Mesendoderm (in vitro differentiated cells): ENCODE measurements at regions not wholly inside any gene's neighbourhood (a gene's known extent, or its start where the extent isn't known, plus 50 kb on each side); places are given as distances from the start of the nearest gene placed in this dataset.

Source experiments
- DNase-seq: peaks from one replicate; pipeline ENCODE4 v3.0.0; 2013
- H2AK5ac ChIP-seq: 2 replicates; pipeline ENCODE4 v1.6.1; 2013; ENCODE audit warnings: low read length, inconsistent platforms
- H2BK120ac ChIP-seq: 2 replicates; pipeline ENCODE4 v1.6.1; 2013; ENCODE audit warnings: low read depth, mild to moderate bottlenecking, low read length, moderate library complexity, mixed read lengths
- H2BK15ac ChIP-seq: replicated peaks from 2 replicates; pipeline ENCODE4 v1.6.1; 2013; ENCODE audit warnings: low read depth, mild to moderate bottlenecking, moderate library complexity
- H2BK5ac ChIP-seq: 2 replicates; pipeline ENCODE4 v1.6.1; 2013; ENCODE audit warnings: low read length, inconsistent platforms
- H3K18ac ChIP-seq: 2 replicates; pipeline ENCODE4 v1.6.1; 2013; ENCODE audit warnings: mild to moderate bottlenecking, low read length, mixed read lengths
- H3K23ac ChIP-seq: one replicate; pipeline ENCODE4 v1.6.1; 2013; ENCODE audit warnings: low read length
- H3K27ac ChIP-seq: 2 replicates; pipeline ENCODE4 v1.5.1; 2013; ENCODE audit warnings: low read depth, mild to moderate bottlenecking, inconsistent platforms, low read length, moderate library complexity
- H3K27me3 ChIP-seq: 2 replicates; pipeline ENCODE4 v1.6.1; 2013; ENCODE audit warnings: low read length, control low read depth, mild to moderate bottlenecking, inconsistent platforms; ENCODE audit not compliant: insufficient read depth, poor library complexity
- H3K36me3 ChIP-seq: 2 replicates; pipeline ENCODE4 v1.6.1; 2013; ENCODE audit warnings: low read length, inconsistent platforms; ENCODE audit not compliant: control insufficient read depth, insufficient read depth
- H3K4ac ChIP-seq: one replicate; pipeline ENCODE4 v1.6.1; 2013; ENCODE audit warnings: low read depth, mild to moderate bottlenecking, low read length, moderate library complexity
- H3K4me1 ChIP-seq: 2 replicates; pipeline ENCODE4 v1.6.1; 2013; ENCODE audit warnings: low read depth, low read length, inconsistent platforms; ENCODE audit not compliant: control insufficient read depth
- H3K4me2 ChIP-seq: 2 replicates; pipeline ENCODE4 v1.6.1; 2013; ENCODE audit warnings: low read length
- H3K4me3 ChIP-seq: 2 replicates; pipeline ENCODE4 v1.5.1; 2013; ENCODE audit warnings: mild to moderate bottlenecking, low read length
- H3K56ac ChIP-seq: one replicate; pipeline ENCODE4 v1.6.1; 2013; ENCODE audit warnings: low read length
- H3K79me1 ChIP-seq: 2 replicates; pipeline ENCODE4 v1.6.1; 2013; ENCODE audit warnings: low read length, inconsistent platforms
- H3K79me2 ChIP-seq: 2 replicates; pipeline ENCODE4 v1.6.1; 2013; ENCODE audit warnings: mild to moderate bottlenecking, low read length; ENCODE audit not compliant: control insufficient read depth, insufficient read depth
- H3K9ac ChIP-seq: 2 replicates; pipeline ENCODE4 v1.6.1; 2013; ENCODE audit warnings: low read length, inconsistent platforms
- H4K5ac ChIP-seq: one replicate; pipeline ENCODE4 v1.6.1; 2013; ENCODE audit warnings: low read length
- H4K8ac ChIP-seq: one replicate; pipeline ENCODE4 v1.6.1; 2013; ENCODE audit warnings: low read depth, mild to moderate bottlenecking, control low read depth, low read length, moderate library complexity
- WGBS: extraction: QIAGEN DNeasy Blood & Tissue Kit; methylation state at CpG from one replicate; pipeline ENCODE4 v1.1.7; 2013; ENCODE audit warnings: low lambda C conversion rate, missing lambda C conversion rate; ENCODE audit not compliant: insufficient coverage; ENCODE audit errors: extremely low coverage; 5-methylcytosine and 5-hydroxymethylcytosine counted together

- Histone ChIP-seq H3K36me3 (no peaks in the 10 kb centered on the region), H3K4me1 (no peaks in the 10 kb centered on the region), H3K9ac (no peak overlapping the region), H2BK120ac (no peak overlapping the region), H3K79me2 (no peaks in the 10 kb centered on the region), H3K4me3 (no peak overlapping the region), H3K18ac (no peak overlapping the region), H3K27ac (no peak overlapping the region), H3K27me3 (no peaks in the 10 kb centered on the region), H3K79me1 (no peaks in the 10 kb centered on the region), H2BK5ac (no peak overlapping the region), H3K56ac (no peak overlapping the region), H4K8ac (no peak overlapping the region), H2AK5ac (no peak overlapping the region), H2BK15ac (no peak overlapping the region), H3K23ac (no peak overlapping the region), H4K5ac (no peak overlapping the region), H3K4ac (no peak overlapping the region), H3K4me2 (no peak overlapping the region)
- peak; percentile 67 for DNase-seq
- no CpG with 5 or more reads among the region's 1 CpG for WGBS
Measured at GRCh38 chr3:159130108-159130507, 328.3 kb downstream of the MFSD1 start.

- Histone ChIP-seq H4K8ac (no peak overlapping the region), H3K27me3 (no peaks in the 10 kb centered on the region), H3K23ac (no peak overlapping the region), H3K56ac (no peak overlapping the region), H2AK5ac (no peak overlapping the region), H3K4ac (no peak overlapping the region), H2BK15ac (no peak overlapping the region), H3K79me1 (no peaks in the 10 kb centered on the region), H3K9ac (no peak overlapping the region), H3K36me3 (no peaks in the 10 kb centered on the region), H3K79me2 (no peaks in the 10 kb centered on the region), H2BK5ac (no peak overlapping the region), H3K4me3 (no peak overlapping the region), H3K18ac (no peak overlapping the region), H2BK120ac (no peak overlapping the region), H3K4me1 (no peaks in the 10 kb centered on the region), H3K27ac (no peak overlapping the region), H4K5ac (no peak overlapping the region), H3K4me2 (no peak overlapping the region)
- DNase-seq: no peak
Measured at GRCh38 chr3:159131376-159131775, 329.5 kb downstream of the MFSD1 start.

DNA sequence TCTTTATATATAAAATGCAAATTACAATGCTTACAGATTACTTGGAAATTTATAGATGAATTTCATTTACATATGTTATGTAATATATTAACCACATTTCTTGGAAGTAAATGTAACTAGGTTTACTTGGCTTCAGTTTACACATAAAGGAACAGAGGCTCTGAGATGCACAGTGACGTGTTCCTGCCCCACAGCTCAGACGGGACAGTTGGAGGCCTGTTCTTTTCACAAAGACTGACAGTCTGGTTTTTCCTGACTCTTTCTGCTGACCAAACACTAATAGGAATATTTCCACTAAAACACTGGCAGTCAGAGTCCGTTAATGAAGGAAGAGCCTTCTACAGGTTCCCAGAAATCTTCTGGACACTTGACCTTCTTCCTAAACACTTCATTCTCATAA lies 336.1 kb downstream of the MFSD1 start:
- H3K9ac ChIP-seq: no peak overlapping the region
- no peak overlapping the region for H2AK5ac ChIP-seq
- no peak overlapping the region for H3K4ac ChIP-seq
- H2BK5ac ChIP-seq: no peak overlapping the region
- DNase-seq: no peak
- no peak overlapping the region for H4K8ac ChIP-seq
- no CpG with 5 or more reads among the region's 3 CpGs for WGBS
- H3K4me1 ChIP-seq: no peaks in the 10 kb centered on the region
- H3K79me2 ChIP-seq: no peaks in the 10 kb centered on the region
- no peak overlapping the region for H4K5ac ChIP-seq
- no peak overlapping the region for H3K56ac ChIP-seq
- H2BK120ac ChIP-seq: no peak overlapping the region
- H3K27me3 ChIP-seq: no peaks in the 10 kb centered on the region
- no peak overlapping the region for H3K23ac ChIP-seq
- no peak overlapping the region for H3K4me2 ChIP-seq
- H3K36me3 ChIP-seq: no peaks in the 10 kb centered on the region
- H3K79me1 ChIP-seq: no peaks in the 10 kb centered on the region
- no peak overlapping the region for H3K27ac ChIP-seq
- no peak overlapping the region for H3K18ac ChIP-seq
- H2BK15ac ChIP-seq: no peak overlapping the region
- H3K4me3 ChIP-seq: no peak overlapping the region

DNA sequence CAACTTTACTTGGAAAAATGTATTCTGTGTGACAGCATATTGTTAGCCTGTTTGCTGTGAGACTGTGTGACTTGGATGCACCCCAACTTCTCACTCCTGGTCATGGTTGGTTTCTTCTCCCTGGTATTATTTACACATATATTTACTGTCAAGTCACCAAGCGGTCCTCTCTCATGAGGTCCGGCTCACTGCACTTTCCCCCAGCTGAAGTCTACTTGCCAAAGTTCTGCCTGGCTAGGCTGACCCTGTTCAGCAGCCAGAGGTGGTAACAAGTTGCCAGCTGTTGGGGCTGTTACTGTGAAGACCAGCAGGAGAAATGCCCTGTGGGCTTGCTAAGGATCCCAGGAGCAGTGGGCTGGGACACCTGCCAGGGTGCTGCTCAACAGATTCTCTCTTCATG lies 337.5 kb downstream of the MFSD1 start:
- Histone ChIP-seq H3K79me2 (no peaks in the 10 kb centered on the region), H3K79me1 (no peaks in the 10 kb centered on the region), H3K4me2 (no peak overlapping the region), H3K27me3 (no peaks in the 10 kb centered on the region), H2BK5ac (no peak overlapping the region), H2AK5ac (no peak overlapping the region), H4K8ac (no peak overlapping the region), H2BK120ac (no peak overlapping the region), H3K23ac (no peak overlapping the region), H3K56ac (no peak overlapping the region), H3K36me3 (no peaks in the 10 kb centered on the region), H3K4ac (no peak overlapping the region), H3K27ac (no peak overlapping the region), H4K5ac (no peak overlapping the region), H3K4me3 (no peak overlapping the region), H2BK15ac (no peak overlapping the region), H3K18ac (no peak overlapping the region), H3K9ac (no peak overlapping the region), H3K4me1 (no peaks in the 10 kb centered on the region)
- DNase-seq: no peak
- no CpG with 5 or more reads among the region's 2 CpGs for WGBS

DNA sequence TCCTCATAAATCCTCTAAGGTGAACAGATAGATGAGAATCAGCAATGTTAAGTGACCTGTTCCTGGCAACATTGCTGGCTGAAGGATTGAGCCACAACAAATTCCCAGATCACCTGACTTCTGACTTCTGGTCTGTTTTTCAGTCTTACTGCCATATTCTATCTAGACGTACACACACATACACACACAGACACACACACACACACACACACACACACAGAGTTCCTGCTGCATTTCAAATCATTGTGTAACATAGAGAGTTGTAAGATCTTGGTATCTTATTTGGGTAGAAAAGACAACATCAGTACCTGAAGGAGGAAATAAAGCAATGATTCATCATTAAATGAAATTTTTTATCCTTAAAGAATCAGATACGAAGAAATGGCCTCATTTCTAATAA lies 342.6 kb downstream of the MFSD1 start:
- no peaks in the 10 kb centered on the region for H3K27me3 ChIP-seq
- no peaks in the 10 kb centered on the region for H3K79me1 ChIP-seq
- H2BK5ac ChIP-seq: no peak overlapping the region
- H3K4me2 ChIP-seq: no peak overlapping the region
- no peak overlapping the region for H2BK15ac ChIP-seq
- WGBS: no CpG with 5 or more reads among the region's 2 CpGs
- H4K5ac ChIP-seq: no peak overlapping the region
- no peak overlapping the region for H4K8ac ChIP-seq
- H3K4me1 ChIP-seq: no peaks in the 10 kb centered on the region
- H3K23ac ChIP-seq: no peak overlapping the region
- H3K36me3 ChIP-seq: no peaks in the 10 kb centered on the region
- no peak overlapping the region for H2AK5ac ChIP-seq
- H3K79me2 ChIP-seq: no peaks in the 10 kb centered on the region
- no peak overlapping the region for H3K27ac ChIP-seq
- no peak overlapping the region for H3K56ac ChIP-seq
- no peak overlapping the region for H2BK120ac ChIP-seq
- H3K9ac ChIP-seq: no peak overlapping the region
- no peak overlapping the region for H3K4ac ChIP-seq
- no peak overlapping the region for H3K18ac ChIP-seq
- no peak overlapping the region for H3K4me3 ChIP-seq
- DNase-seq: no peak

- Histone ChIP-seq H2BK5ac (no peak overlapping the region), H3K4me2 (no peak overlapping the region), H3K4me3 (no peak overlapping the region), H3K18ac (no peak overlapping the region), H2BK15ac (no peak overlapping the region), H3K36me3 (no peaks in the 10 kb centered on the region), H3K56ac (no peak overlapping the region), H3K4me1 (no peaks in the 10 kb centered on the region), H3K27me3 (no peaks in the 10 kb centered on the region), H3K79me2 (no peaks in the 10 kb centered on the region), H4K8ac (no peak overlapping the region), H3K9ac (no peak overlapping the region), H2BK120ac (no peak overlapping the region), H2AK5ac (no peak overlapping the region), H3K79me1 (no peaks in the 10 kb centered on the region), H3K27ac (no peak overlapping the region), H3K23ac (no peak overlapping the region), H3K4ac (no peak overlapping the region), H4K5ac (no peak overlapping the region)
- DNase-seq: no peak
Measured at GRCh38 chr3:159144891-159145290, 343.0 kb downstream of the MFSD1 start.
